SK-N-SH treated with all-trans-retinoic acid at 6 μM for 48 hours (cell line): ENCODE measurements at regions not wholly inside any gene's neighbourhood (a gene's known extent, or its start where the extent isn't known, plus 50 kb on each side); places are given as distances from the start of the nearest gene placed in this dataset.

Experiments
- BACH2 ChIP-seq: fragments of 250-450 bp; sonication (Bioruptor Pico); IDR thresholded peaks from 2 replicates; pipeline ENCODE4 v1.9.0; 2021; ENCODE audit warnings: mild to moderate bottlenecking, borderline replicate concordance
- CSRNP3 ChIP-seq: fragments of 250-450 bp; sonication (Bioruptor Pico); IDR thresholded peaks from 2 replicates; pipeline ENCODE4 v1.5.1; 2021; ENCODE audit warnings: mild to moderate bottlenecking, moderate library complexity
- ISL1 ChIP-seq: fragments of 250-450 bp; sonication (Bioruptor Pico); IDR thresholded peaks from 2 replicates; pipeline ENCODE4 v2.1.2; 2022; ENCODE audit warnings: mild to moderate bottlenecking, moderate library complexity
- PPARA ChIP-seq: fragments of 250-450 bp; sonication (Bioruptor Pico); IDR thresholded peaks from 2 replicates; pipeline ENCODE4 v1.5.0; 2020; ENCODE audit warnings: mild to moderate bottlenecking, borderline replicate concordance

- TF ChIP-seq PPARA (no peak), CSRNP3 (CRISPR knock-in tag) (no peak), ISL1 (no peak), BACH2 (no peak)
Measured at GRCh38 chr1:118262865-118263264, 77.8 kb upstream of the SPAG17 start.
